Tibial nerve (tissue), 4 donors: ENCODE measurements at regions not wholly inside any gene's neighbourhood (a gene's known extent, or its start where the extent isn't known, plus 50 kb on each side); places are given as distances from the start of the nearest gene placed in this dataset.

ENCODE experiments used
- DNase-seq, 2 donors: peaks; one replicate each; pipeline ENCODE4 v3.0.0-alpha.2; 2019; ENCODE audit warnings: low spot score in 2 of 2
- H3K27ac ChIP-seq, 4 donors: fragments of 200-600 bp; sonication (generic) in 3 of 4; one replicate each; pipeline ENCODE4 v1.5.1; 2017 to 2019; ENCODE audit warnings: mild to moderate bottlenecking in 1 of 4
- H3K27me3 ChIP-seq, 2 donors: fragments of 200-600 bp; sonication (generic) in 1 of 2; one replicate each; pipeline versions ENCODE4 v1.5.1 to v1.6.0; 2017 to 2019
- H3K36me3 ChIP-seq, 3 donors: fragments of 200-600 bp; sonication (generic); one replicate each; pipeline ENCODE4 v1.5.1; 2018 to 2019
- H3K4me1 ChIP-seq, 4 donors: fragments of 200-600 bp; sonication (generic) in 3 of 4; one replicate each; pipeline ENCODE4 v1.5.1; 2017 to 2019
- H3K4me3 ChIP-seq, 4 donors: fragments of 200-600 bp; sonication (generic) in 3 of 4; one replicate each; pipeline ENCODE4 v1.5.1; 2017 to 2019; ENCODE audit warnings: mild to moderate bottlenecking in 1 of 4, moderate library complexity in 1 of 4
- H3K9me3 ChIP-seq, 4 donors: fragments of 200-600 bp; sonication (generic) in 3 of 4; one replicate each; pipeline ENCODE4 v1.5.1; 2017 to 2019
- EP300 ChIP-seq, 2 donors: sonication (generic); formaldehyde crosslinking; IDR thresholded peaks; one replicate each; pipeline ENCODE4 v1.6.1; 2017; ENCODE audit warnings: antibody characterized with exemption in 2 of 2, mild to moderate bottlenecking in 1 of 2
- POLR2A ChIP-seq, 2 donors: fragments of 450-650 bp; IDR thresholded peaks; one replicate each; pipeline ENCODE4 v1.6.1; 2017; ENCODE audit warnings: antibody characterized with exemption in 2 of 2, mild to moderate bottlenecking in 2 of 2, moderate library complexity in 2 of 2
- WGBS, 2 donors: methylation state at CpG; one replicate each; pipeline ENCODE4 v1.1.5; 2018; 5-methylcytosine and 5-hydroxymethylcytosine counted together
- TF ChIP-seq, protein P1 (sequence below), 5 experiments: fragments of 200-600 bp in 3 of 5; fragments of 450-650 bp in 2 of 5; sonication (generic) in 3 of 5; IDR thresholded peaks; one replicate each; pipeline ENCODE4 v1.5.1; 2016 to 2019; ENCODE audit warnings: antibody characterized with exemption in 5 of 5, mild to moderate bottlenecking in 3 of 5, moderate library complexity in 2 of 5

DNA sequence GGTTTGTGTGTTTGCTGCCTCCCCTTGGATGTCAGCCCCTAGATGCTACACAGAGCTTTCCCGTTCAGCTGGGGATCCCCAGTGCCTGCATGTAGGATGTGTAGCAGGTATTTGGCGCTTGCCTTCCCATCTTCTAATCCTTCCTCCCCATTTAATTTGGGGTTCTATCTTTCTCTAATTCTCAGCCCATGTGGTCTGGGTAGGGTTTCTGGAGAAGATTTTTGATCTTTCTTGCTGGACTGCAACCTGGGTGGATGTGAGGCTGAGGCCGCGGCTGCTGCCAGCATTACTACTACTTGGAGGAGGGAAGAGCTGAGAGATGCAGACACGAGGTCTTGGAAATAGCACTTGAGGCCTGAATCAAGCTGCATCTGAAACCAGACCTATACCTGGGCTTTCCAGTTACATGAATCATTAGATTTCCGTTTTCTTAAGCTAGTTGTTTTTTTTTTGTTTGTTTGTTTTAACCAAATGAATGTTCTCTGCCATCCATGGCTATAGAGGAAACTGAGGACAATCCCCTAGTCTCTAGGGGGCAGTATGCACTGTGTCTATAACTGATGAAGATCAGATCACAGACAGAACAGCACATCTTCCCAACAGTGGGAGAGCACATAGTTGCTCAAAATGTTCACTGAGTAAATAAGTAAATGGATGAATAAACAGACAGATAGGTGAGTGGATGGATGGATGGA is 178.6 kb downstream of the FGF18 start:
- Histone ChIP-seq H3K4me3 (no peak overlapping the region), H3K36me3 (no peaks in the 10 kb centered on the region), H3K9me3 (peaks cover 0 to 9% (median 0%) of the 10 kb centered on the region in 4 donors), H3K27me3 (no peaks in the 10 kb centered on the region), H3K4me1 (peaks cover 0 to 7% (median 0%) of the 10 kb centered on the region in 4 donors), H3K27ac (no peak overlapping the region)
- 86 to 90% methylated on average over 6 of the region's 6 CpGs for WGBS, 2 donors
- TF ChIP-seq, protein P1, sequence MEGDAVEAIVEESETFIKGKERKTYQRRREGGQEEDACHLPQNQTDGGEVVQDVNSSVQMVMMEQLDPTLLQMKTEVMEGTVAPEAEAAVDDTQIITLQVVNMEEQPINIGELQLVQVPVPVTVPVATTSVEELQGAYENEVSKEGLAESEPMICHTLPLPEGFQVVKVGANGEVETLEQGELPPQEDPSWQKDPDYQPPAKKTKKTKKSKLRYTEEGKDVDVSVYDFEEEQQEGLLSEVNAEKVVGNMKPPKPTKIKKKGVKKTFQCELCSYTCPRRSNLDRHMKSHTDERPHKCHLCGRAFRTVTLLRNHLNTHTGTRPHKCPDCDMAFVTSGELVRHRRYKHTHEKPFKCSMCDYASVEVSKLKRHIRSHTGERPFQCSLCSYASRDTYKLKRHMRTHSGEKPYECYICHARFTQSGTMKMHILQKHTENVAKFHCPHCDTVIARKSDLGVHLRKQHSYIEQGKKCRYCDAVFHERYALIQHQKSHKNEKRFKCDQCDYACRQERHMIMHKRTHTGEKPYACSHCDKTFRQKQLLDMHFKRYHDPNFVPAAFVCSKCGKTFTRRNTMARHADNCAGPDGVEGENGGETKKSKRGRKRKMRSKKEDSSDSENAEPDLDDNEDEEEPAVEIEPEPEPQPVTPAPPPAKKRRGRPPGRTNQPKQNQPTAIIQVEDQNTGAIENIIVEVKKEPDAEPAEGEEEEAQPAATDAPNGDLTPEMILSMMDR (IDR thresholded peaks at IDR 0.05) = no peak
- TF ChIP-seq EP300 (IDR thresholded peaks at IDR 0.05) = no peak
- no peak for TF ChIP-seq POLR2A (IDR thresholded peaks at IDR 0.05)
- DNase-seq = no peak

DNA sequence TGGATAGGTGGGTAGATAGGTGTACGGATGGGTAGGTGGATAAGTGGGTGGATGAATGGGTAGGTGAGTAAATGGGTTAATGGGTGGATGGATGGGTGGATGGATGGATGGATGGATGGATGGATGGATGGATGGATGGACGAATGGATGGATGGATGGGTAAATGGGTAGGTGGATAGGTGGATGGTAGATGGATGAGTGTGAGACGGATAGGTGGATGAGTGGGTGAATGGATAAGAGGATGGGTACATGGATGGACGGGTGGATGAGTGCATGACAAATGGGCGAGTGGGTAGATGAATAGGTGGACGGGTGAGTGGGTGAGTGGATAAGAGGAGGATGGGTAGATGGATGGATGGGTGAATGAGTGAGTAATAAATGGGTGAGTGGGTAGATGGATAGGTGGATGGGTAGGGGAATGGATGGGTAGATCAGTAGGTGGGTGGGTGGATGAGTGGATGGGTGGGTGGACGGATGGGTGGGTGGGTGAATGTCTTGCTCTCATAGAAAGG is 179.2 kb downstream of the FGF18 start:
- 83 to 90% methylated on average over 7 of the region's 7 CpGs for WGBS, 2 donors
- H3K4me1 ChIP-seq = peaks cover 0 to 7% (median 0%) of the 10 kb centered on the region in 4 donors
- H3K27ac ChIP-seq = no peak overlapping the region
- no peak for DNase-seq
- peaks cover 0 to 9% (median 0%) of the 10 kb centered on the region in 4 donors for H3K9me3 ChIP-seq
- H3K36me3 ChIP-seq = no peaks in the 10 kb centered on the region
- H3K27me3 ChIP-seq = no peaks in the 10 kb centered on the region
- TF ChIP-seq POLR2A (IDR thresholded peaks at IDR 0.05) (no peak), EP300 (IDR thresholded peaks at IDR 0.05) (no peak)
- TF ChIP-seq, protein P1 (IDR thresholded peaks at IDR 0.05) = no peak
- H3K4me3 ChIP-seq = no peak overlapping the region

DNA sequence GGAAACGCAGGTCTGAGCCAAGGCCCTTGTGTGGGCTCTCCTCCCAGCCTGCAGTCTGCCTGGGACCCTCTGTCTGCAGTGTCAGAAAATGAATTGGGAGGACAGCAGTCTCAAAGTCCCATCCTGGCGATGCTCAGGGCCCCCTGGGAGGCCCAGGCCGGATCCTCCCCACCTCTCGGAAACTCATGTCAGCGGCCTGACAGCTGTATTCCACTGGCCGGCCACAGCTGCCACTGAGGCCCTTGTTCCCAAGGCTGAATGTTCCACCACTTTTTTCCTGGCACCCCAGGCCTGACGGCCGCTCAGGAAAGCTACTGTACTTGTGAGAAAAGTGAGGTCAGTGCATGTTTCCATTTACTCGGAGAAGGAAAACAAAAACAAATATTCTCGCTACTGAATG is 180.0 kb downstream of the FGF18 start:
- Histone ChIP-seq H3K4me1 (peaks cover 0 to 7% (median 0%) of the 10 kb centered on the region in 4 donors), H3K36me3 (no peaks in the 10 kb centered on the region), H3K27ac (no peak overlapping the region), H3K4me3 (no peak overlapping the region), H3K9me3 (peaks cover 0 to 9% (median 0%) of the 10 kb centered on the region in 4 donors), H3K27me3 (no peaks in the 10 kb centered on the region)
- TF ChIP-seq POLR2A (IDR thresholded peaks at IDR 0.05) (no peak), EP300 (IDR thresholded peaks at IDR 0.05) (no peak)
- TF ChIP-seq, protein P1 (IDR thresholded peaks at IDR 0.05) = no peak
- DNase-seq = no peak
- WGBS, 2 donors = 32 to 39% methylated on average over 10 of the region's 10 CpGs

DNA sequence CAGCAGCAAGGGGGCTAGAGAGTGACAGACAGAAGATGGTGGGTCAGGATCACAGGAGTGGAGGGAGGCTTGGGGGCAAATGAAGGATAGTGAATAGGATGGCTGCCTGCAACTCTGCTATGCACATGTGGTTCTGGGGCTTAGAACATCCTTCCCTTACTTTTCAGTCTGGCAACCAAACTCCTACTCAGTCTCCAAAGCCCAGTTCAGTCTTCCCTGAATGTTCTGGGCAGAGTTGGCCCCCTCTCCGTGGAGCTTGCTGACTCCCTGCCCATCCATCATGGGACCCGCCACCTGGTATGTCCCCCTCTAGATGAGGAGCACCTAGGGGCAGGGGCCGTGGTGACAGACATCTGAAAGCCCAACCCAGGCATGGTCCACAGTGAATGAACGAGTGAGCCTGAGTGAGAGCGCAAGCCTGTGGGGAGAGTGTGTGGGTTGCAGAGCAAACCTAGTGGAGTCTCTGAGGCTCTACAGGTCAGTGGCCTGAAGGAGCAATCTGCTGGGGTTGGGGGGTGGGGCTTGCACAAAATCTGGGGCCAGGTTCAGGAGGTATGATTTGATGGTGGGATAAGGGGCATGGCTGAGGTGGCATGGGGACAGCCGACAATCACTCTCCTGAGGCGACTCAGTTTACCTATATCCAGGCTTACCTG is 180.6 kb downstream of the FGF18 start:
- Histone ChIP-seq H3K9me3 (peaks cover 0 to 13% (median 0%) of the 10 kb centered on the region in 4 donors), H3K27ac (no peak overlapping the region), H3K4me3 (no peak overlapping the region), H3K4me1 (peaks cover 0 to 7% (median 0%) of the 10 kb centered on the region in 4 donors), H3K27me3 (no peaks in the 10 kb centered on the region), H3K36me3 (no peaks in the 10 kb centered on the region)
- WGBS, 2 donors = 87 to 89% methylated on average over 7 of the region's 7 CpGs
- DNase-seq = no peak
- TF ChIP-seq, protein P1 (IDR thresholded peaks at IDR 0.05) = no peak
- TF ChIP-seq POLR2A (IDR thresholded peaks at IDR 0.05) (no peak), EP300 (IDR thresholded peaks at IDR 0.05) (no peak)

DNA sequence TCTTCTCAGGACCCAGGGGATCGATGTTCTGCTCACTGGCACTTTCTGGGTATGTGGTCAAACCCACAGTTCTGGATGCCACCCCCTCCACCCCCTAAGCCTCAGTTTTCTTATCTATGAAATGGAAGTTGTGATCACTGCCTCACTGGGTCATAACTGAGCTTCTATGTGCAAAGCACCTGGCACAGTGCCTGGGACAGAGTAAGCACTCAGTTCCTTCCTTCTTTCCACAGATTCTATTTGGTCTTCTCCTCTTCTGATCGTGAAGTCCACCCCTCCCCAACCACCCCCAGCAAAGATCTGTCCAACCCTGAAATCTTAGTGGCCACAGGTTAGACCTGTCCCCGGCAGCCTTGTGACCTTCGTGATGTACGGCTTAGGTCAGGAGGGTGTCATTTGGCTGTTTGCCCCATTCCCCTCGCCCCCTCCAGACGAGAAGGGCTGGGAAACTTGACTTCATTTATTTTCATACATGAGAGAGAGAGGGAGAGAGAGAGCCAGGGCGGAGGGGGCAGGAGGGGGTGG is 181.4 kb downstream of the FGF18 start:
- Histone ChIP-seq H3K27me3 (no peaks in the 10 kb centered on the region), H3K36me3 (no peaks in the 10 kb centered on the region), H3K4me1 (peaks cover 0 to 7% (median 0%) of the 10 kb centered on the region in 4 donors), H3K27ac (no peak overlapping the region), H3K4me3 (no peak overlapping the region), H3K9me3 (peaks cover 0 to 13% (median 0%) of the 10 kb centered on the region in 4 donors)
- no peak for TF ChIP-seq POLR2A (IDR thresholded peaks at IDR 0.05)
- TF ChIP-seq, protein P1 (IDR thresholded peaks at IDR 0.05) = no peak
- TF ChIP-seq EP300 (IDR thresholded peaks at IDR 0.05) = no peak
- WGBS, 2 donors = 23 to 25% methylated on average over 8 of the region's 8 CpGs
- peak in 1 of 2 donors; percentile 42 for DNase-seq
